DOHH2 (cell line): ENCODE measurements at regions not wholly inside any gene's neighbourhood (a gene's known extent, or its start where the extent isn't known, plus 50 kb on each side); places are given as distances from the start of the nearest gene placed in this dataset.
A peak's percentile ranks its signal among the peaks of the same experiment; 100 is the strongest.

Experiments used
- H3F3A ChIP-seq: fragments of 200-600 bp; sonication (generic), shearing (Covaris generic); 2 replicates; pipeline ENCODE4 v1.6.0; 2016; ENCODE audit warnings: antibody characterized with exemption, mild to moderate bottlenecking; ENCODE audit not compliant: control insufficient read depth, insufficient read depth
- H3K27ac ChIP-seq: fragments of 200-600 bp; sonication (generic); 2 replicates; pipeline ENCODE4 v1.5.1; 2014; ENCODE audit warnings: low read depth, mild to moderate bottlenecking, low read length, moderate library complexity
- H3K27me3 ChIP-seq: fragments of 200-600 bp; sonication (generic); 2 replicates; pipeline ENCODE4 v1.6.1; 2014; ENCODE audit warnings: mild to moderate bottlenecking, low read length, mixed read lengths; ENCODE audit not compliant: control insufficient read depth
- H3K36me3 ChIP-seq: fragments of 200-600 bp; sonication (generic); 2 replicates; pipeline ENCODE4 v1.6.1; 2014; ENCODE audit warnings: mild to moderate bottlenecking, low read length, moderate library complexity, mixed read lengths; ENCODE audit not compliant: control insufficient read depth
- H3K4me1 ChIP-seq: fragments of 200-600 bp; sonication (generic); 2 replicates; pipeline ENCODE4 v1.6.1; 2014; ENCODE audit warnings: mild to moderate bottlenecking, low read length, mixed read lengths; ENCODE audit not compliant: control insufficient read depth
- H3K4me2 ChIP-seq: fragments of 200-600 bp; sonication (generic); 2 replicates; pipeline ENCODE4 v1.6.0; 2014; ENCODE audit warnings: mild to moderate bottlenecking, low read length, moderate library complexity
- H3K4me3 ChIP-seq: fragments of 200-600 bp; sonication (generic); 2 replicates; pipeline ENCODE4 v1.5.1; 2014; ENCODE audit warnings: mild to moderate bottlenecking, low read length, mixed read lengths
- H3K79me2 ChIP-seq: fragments of 200-600 bp; sonication (generic); 2 replicates; pipeline ENCODE4 v1.6.1; 2014; ENCODE audit warnings: mild to moderate bottlenecking, low read length, mixed read lengths; ENCODE audit not compliant: control insufficient read depth
- H3K9me2 ChIP-seq: fragments of 200-600 bp; sonication (generic); replicated peaks from 2 replicates; pipeline ENCODE4 v1.6.1; 2014; ENCODE audit warnings: mild to moderate bottlenecking, low read length, mixed read lengths; ENCODE audit not compliant: control insufficient read depth
- H3K9me3 ChIP-seq: fragments of 200-600 bp; sonication (generic); 2 replicates; pipeline ENCODE4 v1.6.1; 2014; ENCODE audit warnings: antibody characterized with exemption, low read length, mixed read lengths; ENCODE audit not compliant: control insufficient read depth, insufficient read depth
- H4K20me1 ChIP-seq: fragments of 200-600 bp; sonication (generic); 2 replicates; pipeline ENCODE4 v1.6.0; 2014; ENCODE audit warnings: low read depth, mild to moderate bottlenecking, antibody characterized with exemption, low read length, moderate library complexity; ENCODE audit not compliant: control insufficient read depth, insufficient read depth
- EZH2phosphoT487 ChIP-seq: fragments of 200-600 bp; sonication (generic); IDR thresholded peaks from 2 replicates; pipeline ENCODE4 v1.6.1; 2017; ENCODE audit warnings: borderline replicate concordance, mild to moderate bottlenecking, antibody characterized with exemption, low read length, moderate library complexity, mixed read lengths
- TF ChIP-seq, protein P1 (sequence below): fragments of 200-600 bp; sonication (generic); IDR thresholded peaks from one replicate; pipeline ENCODE4 v1.5.1; 2014; ENCODE audit warnings: antibody characterized with exemption, mild to moderate bottlenecking, low read depth, low read length; ENCODE audit not compliant: poor library complexity, severe bottlenecking

DNA sequence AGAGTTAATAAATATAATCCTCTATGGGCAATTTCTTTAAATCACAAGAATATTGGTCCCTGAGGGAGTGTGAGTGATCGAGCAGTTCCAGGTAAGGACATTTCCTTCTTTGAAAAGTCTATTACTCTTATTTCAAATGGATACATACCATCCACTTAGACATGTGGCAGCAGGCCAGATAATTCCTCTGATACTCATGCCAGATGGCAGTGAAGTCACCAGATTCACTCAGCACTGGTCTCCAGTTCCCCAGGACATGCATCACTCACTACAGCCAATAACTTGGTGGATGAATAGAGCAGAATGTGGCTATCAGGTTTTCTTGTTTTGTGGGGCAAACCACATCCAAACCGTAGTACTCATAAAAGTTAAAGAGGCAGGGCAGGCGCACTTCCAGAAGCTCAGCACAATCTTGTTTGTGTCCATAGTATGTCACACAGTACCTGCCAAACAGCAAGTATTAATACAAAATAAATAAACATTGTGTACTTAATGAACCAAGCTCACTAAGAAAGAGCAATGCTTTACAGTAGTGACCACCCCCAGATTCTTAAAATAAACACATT lies 74.2 kb upstream of the CD53 start:
- no peak overlapping the region for H3K4me2 ChIP-seq
- H3K27me3 ChIP-seq = no peaks in the 10 kb centered on the region
- H3K9me2 ChIP-seq = no peaks in the 10 kb centered on the region
- peaks cover 2% of the 10 kb centered on the region for H3K9me3 ChIP-seq
- H3K4me3 ChIP-seq = no peak overlapping the region
- no peak for TF ChIP-seq EZH2phosphoT487
- TF ChIP-seq, protein P1, sequence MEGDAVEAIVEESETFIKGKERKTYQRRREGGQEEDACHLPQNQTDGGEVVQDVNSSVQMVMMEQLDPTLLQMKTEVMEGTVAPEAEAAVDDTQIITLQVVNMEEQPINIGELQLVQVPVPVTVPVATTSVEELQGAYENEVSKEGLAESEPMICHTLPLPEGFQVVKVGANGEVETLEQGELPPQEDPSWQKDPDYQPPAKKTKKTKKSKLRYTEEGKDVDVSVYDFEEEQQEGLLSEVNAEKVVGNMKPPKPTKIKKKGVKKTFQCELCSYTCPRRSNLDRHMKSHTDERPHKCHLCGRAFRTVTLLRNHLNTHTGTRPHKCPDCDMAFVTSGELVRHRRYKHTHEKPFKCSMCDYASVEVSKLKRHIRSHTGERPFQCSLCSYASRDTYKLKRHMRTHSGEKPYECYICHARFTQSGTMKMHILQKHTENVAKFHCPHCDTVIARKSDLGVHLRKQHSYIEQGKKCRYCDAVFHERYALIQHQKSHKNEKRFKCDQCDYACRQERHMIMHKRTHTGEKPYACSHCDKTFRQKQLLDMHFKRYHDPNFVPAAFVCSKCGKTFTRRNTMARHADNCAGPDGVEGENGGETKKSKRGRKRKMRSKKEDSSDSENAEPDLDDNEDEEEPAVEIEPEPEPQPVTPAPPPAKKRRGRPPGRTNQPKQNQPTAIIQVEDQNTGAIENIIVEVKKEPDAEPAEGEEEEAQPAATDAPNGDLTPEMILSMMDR = no peak
- H3K36me3 ChIP-seq = no peaks in the 10 kb centered on the region
- no peaks in the 10 kb centered on the region for H4K20me1 ChIP-seq
- peaks cover 32% of the 10 kb centered on the region for H3K4me1 ChIP-seq
- no peak overlapping the region for H3K27ac ChIP-seq
- no peaks in the 10 kb centered on the region for H3K79me2 ChIP-seq
- peaks cover 9% of the 10 kb centered on the region for H3F3A ChIP-seq

DNA sequence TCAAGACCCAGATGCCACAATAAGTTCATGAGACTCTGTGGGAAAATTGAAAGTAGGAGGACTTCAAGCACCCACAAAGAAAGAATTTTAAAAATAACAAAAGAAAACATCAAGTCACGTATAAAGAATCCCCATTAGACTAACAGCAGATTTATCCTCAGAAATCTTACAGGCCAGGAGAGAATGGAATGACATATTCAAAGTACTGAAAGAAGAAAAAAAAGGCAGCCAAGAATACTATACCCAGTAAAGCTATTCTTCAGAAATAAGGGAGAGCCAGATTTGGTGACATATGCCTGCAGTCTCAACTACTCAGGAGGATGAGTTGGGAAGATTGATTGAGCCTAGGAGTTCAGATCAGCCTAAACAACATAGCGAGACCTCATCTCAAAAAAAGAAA lies 84.3 kb upstream of the CD53 start:
- Histone ChIP-seq H3K27ac (peak overlapping the region; percentile 90), H3K9me2 (no peaks in the 10 kb centered on the region), H3K36me3 (peaks cover 14% of the 10 kb centered on the region), H3K27me3 (no peaks in the 10 kb centered on the region), H3K4me3 (peak overlapping the region; percentile 67; the same call in 1 of the 2 replicates), H3K79me2 (no peaks in the 10 kb centered on the region), H3K4me2 (no peak overlapping the region), H3F3A (peaks cover 6% of the 10 kb centered on the region), H4K20me1 (no peaks in the 10 kb centered on the region), H3K9me3 (peaks cover 15% of the 10 kb centered on the region), H3K4me1 (peaks cover 48% of the 10 kb centered on the region)
- no peak for TF ChIP-seq EZH2phosphoT487
- TF ChIP-seq, protein P1 = no peak

DNA sequence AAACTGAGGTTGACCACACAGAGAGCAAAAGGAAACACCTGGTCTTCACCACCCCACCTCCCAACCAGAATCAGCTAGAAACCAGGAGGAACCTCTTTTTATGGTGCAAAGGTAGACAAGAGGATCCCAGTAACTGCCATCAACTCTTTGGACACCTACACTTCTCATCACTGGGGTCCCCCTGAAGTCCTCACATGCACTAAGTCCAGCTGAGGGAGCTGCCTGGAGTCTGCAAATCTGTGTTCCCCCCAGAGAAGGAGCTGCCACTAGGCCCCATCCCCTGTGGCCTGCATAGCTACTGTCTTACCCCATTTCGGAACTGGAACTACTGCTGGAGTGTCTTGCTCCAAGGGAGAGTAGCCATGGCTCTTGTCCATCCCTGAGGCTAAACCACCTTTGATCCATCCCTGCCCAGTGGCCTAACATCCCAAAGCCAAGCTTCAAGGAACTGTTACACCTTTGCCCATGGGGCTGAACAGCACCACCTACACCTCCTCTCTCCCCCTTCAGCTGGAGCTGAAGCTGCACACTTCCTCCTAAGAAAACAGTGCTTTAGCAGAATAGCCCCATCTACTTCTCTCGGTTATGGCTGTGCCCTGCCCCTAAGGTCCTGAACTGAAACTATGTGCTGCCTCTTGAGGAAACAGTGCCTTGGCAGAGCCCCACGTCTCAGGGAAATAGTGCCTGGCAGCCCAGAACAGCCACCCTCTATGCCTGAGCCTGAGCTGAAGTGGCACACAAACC lies 85.4 kb upstream of the CD53 start:
- H3K27me3 ChIP-seq = no peaks in the 10 kb centered on the region
- peaks cover 15% of the 10 kb centered on the region for H3K9me3 ChIP-seq
- H4K20me1 ChIP-seq = no peaks in the 10 kb centered on the region
- peaks cover 14% of the 10 kb centered on the region for H3K36me3 ChIP-seq
- no peak for TF ChIP-seq EZH2phosphoT487
- TF ChIP-seq, protein P1 = peak; percentile 22
- H3K79me2 ChIP-seq = no peaks in the 10 kb centered on the region
- H3K4me2 ChIP-seq = peak overlapping the region; percentile 93
- peak overlapping the region; percentile 67 for H3K4me3 ChIP-seq
- peaks cover 6% of the 10 kb centered on the region for H3F3A ChIP-seq
- peaks cover 58% of the 10 kb centered on the region for H3K4me1 ChIP-seq
- H3K27ac ChIP-seq = peak overlapping the region; percentile 90
- no peaks in the 10 kb centered on the region for H3K9me2 ChIP-seq
